Transverse colon (tissue), 3 donors: ENCODE measurements at regions not wholly inside any gene's neighbourhood (a gene's known extent, or its start where the extent isn't known, plus 50 kb on each side); places are given as distances from the start of the nearest gene placed in this dataset.

Experiments
- CTCF ChIP-seq, 5 experiments: fragments of 200-600 bp in 3 of 5; fragments of 450-650 bp in 2 of 5; sonication (generic) in 3 of 5; IDR thresholded peaks; 1 replicate in 2 of 5; 2 replicates in 3 of 5; pipeline ENCODE4 v1.5.1; 2016 to 2017; ENCODE audit warnings: antibody characterized with exemption in 5 of 5, inconsistent platforms in 3 of 5, mild to moderate bottlenecking in 2 of 5, moderate library complexity in 1 of 5
- EP300 ChIP-seq: sonication (generic); formaldehyde crosslinking; IDR thresholded peaks from one replicate; pipeline ENCODE4 v1.6.1; 2017; ENCODE audit warnings: antibody characterized with exemption, low read depth
- POLR2A ChIP-seq: fragments of 450-650 bp; IDR thresholded peaks from one replicate; pipeline ENCODE4 v1.6.1; 2016; ENCODE audit warnings: antibody characterized with exemption, mild to moderate bottlenecking, moderate library complexity

GRCh38 chr9:26537211-26537610 lies 355.4 kb downstream of the CAAP1 start:
- TF ChIP-seq CTCF (IDR thresholded peaks at IDR 0.05) (no peak), EP300 (no peak), POLR2A (no peak)
